NCI-H1092 treated with DMSO at 0.1 percent for 48 hours (cell line): ENCODE measurements at regions not wholly inside any gene's neighbourhood (a gene's known extent, or its start where the extent isn't known, plus 50 kb on each side); places are given as distances from the start of the nearest gene placed in this dataset.
"Not testable (repeated sequence)": the region's sequence is repeated elsewhere in the genome, so short reads cannot be mapped to it uniquely, and the experiment has no call there.

Source experiments
- DNase-seq: peaks from one replicate; lab custom pipeline; 2025; lab: John Stamatoyannopoulos, UW

DNA sequence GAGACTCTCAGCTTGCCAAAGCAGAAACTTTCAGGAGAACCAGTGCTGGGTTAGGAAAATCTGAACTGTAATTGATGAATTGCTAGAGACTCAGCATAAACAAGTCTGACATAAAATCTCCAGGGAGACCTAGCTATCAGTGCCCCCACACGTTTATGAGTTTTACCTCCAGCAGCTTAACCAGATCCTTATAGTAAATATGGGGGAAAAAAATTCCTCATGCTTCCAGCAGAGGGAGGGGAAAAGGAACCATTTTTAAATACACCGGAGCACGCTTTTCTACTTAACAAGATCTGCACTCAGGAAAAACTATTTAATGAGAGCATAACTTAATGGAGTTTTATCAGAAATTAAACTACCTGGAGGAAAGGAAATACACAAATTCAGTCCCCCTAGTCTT lies 1040.7 kb upstream of the INTU start:
- no peak for DNase-seq

- no peak for DNase-seq
Observed at GRCh38 chr4:126593626-126594025, 1039.1 kb upstream of the INTU start.

DNA sequence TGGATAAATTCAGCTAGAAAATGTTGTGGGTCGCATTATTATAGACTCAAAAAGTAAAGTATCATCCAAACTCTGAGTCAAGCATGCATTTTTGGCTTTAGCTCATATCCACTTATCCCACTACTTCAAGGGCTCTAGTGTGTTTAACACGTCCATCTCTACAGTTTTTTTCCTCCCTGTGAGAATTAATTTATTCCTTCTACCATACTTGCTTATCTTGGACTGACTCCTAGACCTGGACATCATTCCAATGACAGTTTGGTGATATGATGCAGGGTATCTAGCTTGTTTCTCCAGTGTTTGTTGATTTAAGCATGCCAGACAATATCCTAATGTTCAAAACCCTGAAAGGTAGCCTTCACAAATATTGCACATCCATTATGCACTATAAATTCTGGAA lies 1037.1 kb upstream of the INTU start:
- no peak for DNase-seq

DNA sequence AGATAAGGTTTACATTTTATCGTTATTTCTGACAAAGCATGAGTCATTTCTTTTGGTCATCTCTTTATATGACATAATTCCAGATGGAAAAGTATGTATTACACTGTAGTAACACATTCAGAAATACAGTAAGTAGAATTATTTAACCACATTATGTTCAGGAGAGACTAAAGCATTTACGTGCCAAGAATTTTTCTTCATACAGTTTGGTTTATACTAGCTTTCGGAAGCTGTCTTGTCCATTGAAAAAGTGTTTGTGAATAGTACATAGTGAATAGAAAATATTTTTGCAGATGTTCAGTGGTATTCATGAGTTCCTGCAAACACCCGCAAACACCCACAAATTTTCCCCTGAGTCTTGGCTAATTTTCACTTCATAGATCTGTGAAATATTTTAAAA lies 1033.0 kb upstream of the INTU start:
- no peak for DNase-seq

DNA sequence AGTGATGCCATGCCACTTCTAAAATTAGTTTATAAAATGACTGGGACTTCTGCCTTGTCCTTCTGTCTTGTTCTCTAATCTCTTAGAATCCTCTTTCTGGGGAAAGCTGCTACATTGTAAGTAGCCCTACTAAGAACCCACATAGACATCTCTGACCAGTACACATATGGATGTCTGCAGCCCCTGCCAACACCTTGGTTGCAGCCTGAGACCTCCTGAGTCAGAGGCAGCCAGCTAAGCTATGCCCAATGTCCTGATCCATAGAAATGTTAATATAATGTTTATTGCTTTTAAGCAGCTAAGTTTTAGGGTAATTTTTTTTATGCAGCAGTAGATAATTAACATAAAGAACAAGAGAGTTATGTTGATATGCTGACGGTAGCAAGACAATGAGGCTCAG lies 1029.5 kb upstream of the INTU start:
- no peak for DNase-seq

DNA sequence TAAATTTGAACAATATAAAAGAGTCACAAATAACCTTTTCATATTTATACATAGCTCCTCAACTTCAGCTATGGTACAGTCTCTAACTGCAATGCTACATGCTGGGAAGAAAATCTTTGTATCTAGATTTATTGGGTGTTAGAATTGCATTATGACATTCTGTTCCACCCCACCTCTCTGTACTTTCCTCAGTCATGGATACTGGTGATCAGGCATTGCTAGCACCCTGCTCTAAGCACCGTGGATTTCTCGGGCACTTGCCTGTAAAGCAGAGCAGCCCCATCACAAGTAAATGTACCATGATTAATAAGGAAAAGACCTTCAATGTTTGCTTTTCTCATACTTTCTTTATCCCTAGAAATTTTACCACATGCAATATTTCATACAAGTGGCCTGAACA lies 1028.9 kb upstream of the INTU start:
- DNase-seq = no peak

DNA sequence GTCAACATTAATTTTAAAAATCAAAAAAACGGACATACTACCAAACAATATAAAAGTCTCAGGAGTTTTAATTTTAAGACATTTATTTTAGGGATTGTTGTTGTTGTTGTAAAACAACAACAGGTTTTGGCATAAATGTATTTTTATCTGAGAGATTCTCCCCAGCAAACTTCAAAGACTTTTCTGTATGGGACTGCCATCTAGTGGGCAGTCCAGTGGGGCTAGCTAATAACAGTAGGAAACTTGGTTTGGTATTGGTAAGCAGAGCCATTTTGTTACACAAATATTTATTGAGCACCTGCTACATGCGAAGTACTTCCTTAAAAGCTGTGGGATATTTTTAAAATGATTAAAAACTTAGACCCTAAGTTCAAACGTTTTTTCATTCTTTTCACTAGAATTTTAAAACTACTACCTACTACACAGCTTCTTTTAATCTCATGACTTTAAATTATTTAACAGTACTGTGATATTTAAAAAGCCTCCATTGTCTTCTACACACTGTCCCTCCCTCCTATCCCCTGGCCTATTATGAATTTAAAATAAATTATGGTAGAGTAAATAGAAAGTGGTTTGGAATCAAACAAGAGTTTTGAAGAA lies 1028.4 kb upstream of the INTU start:
- DNase-seq = peak; percentile 32

DNA sequence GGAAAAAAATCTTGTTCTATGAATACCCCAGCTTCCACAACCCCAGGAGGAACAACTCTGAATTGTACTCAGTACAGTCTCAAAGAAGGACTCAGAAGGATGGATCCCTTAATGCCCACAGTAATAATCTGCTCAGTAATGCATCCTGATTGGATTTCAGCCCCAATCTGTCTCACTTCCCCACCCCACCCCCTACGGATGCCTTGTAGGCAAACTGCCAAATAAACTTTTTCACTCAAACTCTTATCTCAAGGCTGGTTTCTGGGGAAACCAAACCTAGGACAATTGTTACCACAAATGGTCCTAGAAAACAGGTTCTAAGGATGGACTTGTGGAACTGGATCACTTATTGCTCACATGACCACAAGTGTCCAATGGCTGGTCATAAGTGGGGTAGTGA lies 1021.8 kb upstream of the INTU start:
- DNase-seq = no peak

GRCh38 chr4:126611900-126612299 lies 1020.9 kb upstream of the INTU start:
- no peak for DNase-seq

DNA sequence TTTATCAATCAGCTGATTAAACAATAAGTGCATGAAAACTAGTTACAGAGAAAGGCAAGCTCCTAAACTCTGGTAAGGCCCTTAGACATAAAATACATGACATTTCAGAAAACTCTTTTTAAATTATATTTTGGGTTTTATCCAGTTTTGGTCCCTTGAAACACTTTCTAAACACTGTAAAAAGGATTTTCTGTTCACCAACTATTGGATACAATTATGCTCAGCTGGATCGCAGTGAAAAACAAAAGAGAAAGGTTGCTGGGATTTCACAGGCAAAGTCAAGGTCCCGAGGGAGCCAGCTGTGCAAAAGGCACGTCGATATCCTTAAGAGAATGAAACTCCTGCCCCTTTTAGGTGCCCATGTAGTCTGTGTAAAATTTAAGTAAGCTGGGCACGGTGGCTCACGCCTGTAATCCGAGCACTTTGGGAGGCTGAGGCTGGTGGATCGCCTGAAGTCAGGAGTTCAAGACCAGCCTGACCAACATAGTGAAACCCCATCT lies 1018.4 kb upstream of the INTU start:
- DNase-seq = no peak

DNA sequence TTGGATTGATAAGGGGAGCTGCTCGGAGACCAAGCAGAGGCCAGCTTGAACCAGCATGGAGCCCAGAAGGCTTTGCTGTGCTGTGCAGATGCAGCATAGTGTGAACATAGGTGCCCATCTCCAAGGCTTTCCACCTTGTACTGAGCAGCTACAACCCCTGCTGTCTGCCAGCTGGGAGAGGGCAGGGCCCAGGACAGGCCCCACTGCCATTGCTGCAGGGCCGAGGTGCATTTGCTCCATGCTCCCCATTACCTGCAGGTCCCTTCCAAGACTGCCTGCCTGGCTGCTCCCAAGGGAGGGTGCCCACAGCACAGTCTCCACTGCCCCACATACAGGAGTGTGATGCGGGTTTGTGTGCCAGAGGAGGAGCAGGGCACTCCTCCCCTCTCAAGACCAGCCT lies 1016.0 kb upstream of the INTU start:
- DNase-seq = no peak

GRCh38 chr4:126627255-126627654 lies 1005.5 kb upstream of the INTU start:
- peak; percentile 17 for DNase-seq

DNA sequence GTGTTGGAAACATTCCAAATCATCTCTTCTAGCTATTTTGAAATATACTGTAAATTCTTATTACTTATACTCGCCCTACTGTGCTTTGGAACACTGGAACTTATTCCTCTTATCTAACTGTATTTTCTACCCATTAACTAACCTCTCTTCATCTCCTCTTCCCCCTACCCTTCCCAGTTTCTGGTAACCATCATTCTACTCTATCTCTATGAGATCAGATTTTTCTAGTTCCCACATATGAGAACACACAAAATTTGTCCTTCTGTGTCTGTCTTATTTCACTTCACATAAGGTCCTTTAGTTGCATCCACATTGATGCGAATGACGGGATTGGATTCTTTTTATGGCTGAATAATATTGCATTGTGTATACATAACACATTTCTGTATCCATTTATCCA lies 1003.8 kb upstream of the INTU start:
- DNase-seq = no peak

DNA sequence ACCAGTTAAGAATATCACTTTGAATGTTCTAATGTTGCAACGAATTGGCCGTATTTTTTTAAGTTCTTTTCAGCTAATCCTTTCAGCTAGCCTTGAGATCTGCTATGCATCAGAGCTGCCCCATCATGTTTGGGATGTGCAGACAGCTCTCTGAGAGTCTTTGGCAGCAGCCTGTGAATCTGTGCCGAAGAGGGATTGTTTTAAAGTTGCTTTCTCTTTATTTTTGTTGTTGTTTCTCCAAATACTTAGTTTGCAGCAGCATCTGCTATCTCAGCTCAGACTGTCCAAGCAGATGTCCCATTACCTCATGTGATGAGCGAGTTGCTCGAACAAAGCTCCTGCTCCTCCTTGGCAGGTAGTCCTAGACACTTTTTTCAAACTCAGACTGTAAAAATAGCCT lies 1002.5 kb upstream of the INTU start:
- DNase-seq = no peak

- no peak for DNase-seq
Observed at GRCh38 chr4:126633306-126633705, 999.5 kb upstream of the INTU start.

GRCh38 chr4:126637706-126638105 lies 995.1 kb upstream of the INTU start:
- DNase-seq = no peak

DNA sequence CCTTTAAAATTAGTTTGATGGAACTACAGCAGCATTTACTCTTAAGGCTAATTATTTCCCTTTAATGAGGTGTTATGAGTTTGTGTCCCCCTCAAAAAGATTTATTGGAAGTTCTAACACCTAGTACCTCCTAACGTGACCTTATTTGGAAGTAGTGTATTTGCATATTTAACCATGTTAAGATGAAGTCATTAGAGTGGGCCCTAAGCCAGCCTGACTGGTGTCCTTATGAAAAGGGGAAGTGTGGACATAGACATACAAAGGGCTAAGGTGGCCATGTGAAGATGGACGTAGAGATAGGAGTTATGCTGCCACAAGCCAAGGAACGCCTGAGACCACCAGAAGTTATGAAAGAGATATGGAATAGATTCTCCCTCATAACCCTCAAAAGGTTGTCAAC lies 985.4 kb upstream of the INTU start:
- DNase-seq = no peak

DNA sequence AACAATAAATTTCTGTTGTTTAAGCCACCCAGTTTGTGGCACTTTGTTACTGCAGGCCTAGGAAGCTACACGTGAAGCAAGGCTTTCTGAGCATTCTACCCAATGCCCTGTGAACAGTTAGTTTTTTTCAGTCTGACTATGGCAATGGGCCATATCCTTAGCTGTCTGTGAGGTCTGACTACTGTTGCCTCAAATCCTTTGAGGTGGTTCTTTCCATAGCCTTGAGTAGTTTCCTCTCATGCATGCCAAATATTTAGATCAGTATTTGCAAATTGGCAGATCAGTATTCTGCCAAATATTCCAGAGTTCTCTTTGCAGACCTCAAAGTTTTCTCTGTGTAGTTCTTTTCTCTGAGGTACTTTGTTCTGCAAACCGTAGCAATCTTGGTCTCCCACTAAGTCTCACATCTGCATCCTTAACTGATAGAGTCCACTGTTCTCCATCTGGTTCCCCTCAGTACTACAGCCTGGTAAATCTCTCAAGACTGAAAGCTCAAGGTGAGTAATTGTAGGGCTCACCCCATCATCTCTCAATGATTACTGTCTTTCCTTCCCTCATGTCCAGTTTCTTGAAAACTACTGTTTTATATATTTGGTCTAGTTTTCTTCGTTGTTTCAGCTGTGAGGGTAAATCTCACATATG lies 984.9 kb upstream of the INTU start:
- no peak for DNase-seq

DNA sequence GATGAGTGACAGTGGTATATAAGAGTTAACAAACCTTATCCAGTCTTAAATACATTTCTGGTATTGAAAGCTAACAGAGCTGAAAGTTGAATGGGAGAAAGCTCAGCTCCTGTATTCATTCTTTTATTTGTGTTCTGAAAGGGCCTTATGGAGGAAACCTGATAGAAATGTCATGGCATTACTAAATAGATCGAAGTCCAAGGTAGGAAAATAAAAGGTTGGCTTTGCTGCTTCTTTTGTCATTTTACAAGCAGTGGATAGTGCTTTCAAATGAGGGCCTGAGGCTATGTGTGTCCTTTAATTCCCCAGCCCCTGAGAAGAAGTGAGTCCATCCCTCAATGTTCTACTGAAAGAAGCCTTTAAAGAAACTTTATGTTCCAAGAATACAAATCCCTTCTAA lies 974.3 kb upstream of the INTU start:
- no peak for DNase-seq

DNA sequence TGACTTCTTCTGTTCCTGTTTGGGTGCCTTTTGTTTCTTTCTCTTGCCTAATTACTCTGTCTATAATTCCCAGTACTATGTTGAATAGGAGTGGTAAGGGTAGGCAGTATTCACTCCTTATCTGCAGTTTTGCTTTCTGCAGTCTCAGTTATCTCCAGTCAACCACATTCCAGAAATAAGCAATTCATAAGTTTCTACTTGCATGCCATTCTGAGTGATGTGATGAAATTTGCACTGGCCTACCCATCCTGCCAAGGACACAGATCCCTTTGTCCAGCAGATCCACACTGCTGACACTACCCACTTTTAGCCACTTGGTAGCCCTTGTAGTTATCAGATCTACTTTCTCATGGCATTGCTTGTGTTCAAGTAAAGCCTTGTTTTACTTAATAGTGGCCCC lies 971.6 kb upstream of the INTU start:
- DNase-seq = no peak

DNA sequence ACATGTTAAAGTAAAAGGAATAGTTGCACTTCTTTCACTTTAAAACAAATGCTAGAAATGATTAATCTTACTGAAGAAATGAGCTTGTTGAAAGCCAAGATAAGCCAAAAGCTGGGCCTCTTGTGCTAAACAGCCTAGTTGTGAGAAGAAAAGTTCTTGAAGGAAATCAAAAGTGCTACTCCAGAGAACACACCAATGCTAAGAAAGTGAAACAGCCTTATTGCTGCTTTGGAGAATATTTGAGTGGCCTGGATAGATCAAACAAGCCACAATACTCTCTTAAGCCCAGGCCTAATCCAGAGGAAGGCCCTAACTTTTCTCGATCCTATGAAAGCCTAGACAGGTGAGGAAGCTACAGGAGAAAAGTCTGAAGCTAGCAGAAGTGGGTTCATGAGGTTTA lies 967.9 kb upstream of the INTU start:
- DNase-seq = no peak

DNA sequence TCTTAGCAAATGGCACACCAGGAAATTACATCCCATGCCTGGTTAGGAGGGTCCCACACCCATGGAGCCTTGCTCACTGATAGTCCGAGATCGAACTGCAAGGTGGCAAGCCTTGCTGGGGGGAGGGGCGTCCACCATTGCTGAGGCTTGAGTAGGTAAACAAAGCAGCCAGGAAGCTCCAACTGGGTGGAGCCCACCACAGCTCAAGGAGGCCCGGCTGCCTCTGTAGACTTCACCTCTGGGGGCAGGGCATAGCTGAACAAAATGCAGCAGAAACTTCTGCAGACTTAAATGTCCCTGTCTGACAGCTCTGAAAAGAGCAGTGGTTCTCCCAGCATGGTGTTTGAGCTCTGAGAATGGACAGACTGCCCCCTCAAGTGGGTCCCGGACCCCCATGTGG lies 962.7 kb upstream of the INTU start:
- DNase-seq = not testable (repeated sequence)

DNA sequence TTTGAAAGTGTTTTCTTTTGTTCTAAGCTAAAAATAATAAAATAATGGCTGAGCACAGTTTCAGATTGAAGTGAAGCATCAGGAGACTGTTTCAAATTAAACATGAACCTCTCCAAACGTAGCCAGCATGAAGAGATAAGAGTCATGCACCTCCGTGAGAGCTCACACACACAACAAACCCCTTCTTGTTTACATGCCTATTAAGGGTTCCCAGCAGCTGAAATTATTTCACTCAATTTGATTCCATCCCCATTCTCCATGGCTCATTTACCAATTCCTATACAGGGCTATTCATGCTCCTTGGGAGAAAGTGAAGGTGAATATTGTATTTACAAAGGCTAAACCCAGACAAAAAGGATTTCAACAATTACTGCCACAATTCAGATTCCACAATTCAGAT lies 954.1 kb upstream of the INTU start:
- no peak for DNase-seq

DNA sequence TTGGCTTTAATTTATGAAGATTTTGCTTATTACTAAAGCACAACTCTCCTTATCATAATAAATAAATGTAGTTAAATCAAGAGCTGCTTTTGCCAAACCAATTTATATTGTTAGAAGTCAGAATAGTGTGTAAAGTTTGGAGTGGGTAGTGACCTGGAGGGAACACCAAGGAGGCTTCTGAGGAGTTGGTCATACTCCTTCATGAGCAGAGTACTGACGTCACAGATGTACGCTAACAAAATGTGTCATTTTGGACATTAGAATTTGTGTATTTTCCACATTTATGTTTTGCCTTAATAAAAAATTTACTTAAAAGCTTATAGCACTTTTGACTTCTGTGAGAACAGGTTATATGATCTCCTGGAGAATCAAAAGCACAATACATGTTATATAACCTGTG lies 953.5 kb upstream of the INTU start:
- DNase-seq = no peak
